ENCODE measurements at regions not wholly inside any gene's neighbourhood (a gene's known extent, or its start where the extent isn't known, plus 50 kb on each side); places are given as distances from the start of the nearest gene placed in this dataset.

GRCh38 chr12:65624554-65625086, 199.7 kb upstream of the HMGA2 start:
- no peak overlapping the region for H3K4me3 ChIP-seq (ENCODE audit: low read depth, low read length)
- in situ Hi-C loops (cut with HindIII; ENCODE audit: low sequenced_read_pairs), result no loop called here
- no peak for TF ChIP-seq CTCF (IDR thresholded peaks at IDR 0.05; ENCODE audit: low read depth, low read length)
- no peak for DNase-seq (ENCODE audit: low read depth, low spot score)

DNA sequence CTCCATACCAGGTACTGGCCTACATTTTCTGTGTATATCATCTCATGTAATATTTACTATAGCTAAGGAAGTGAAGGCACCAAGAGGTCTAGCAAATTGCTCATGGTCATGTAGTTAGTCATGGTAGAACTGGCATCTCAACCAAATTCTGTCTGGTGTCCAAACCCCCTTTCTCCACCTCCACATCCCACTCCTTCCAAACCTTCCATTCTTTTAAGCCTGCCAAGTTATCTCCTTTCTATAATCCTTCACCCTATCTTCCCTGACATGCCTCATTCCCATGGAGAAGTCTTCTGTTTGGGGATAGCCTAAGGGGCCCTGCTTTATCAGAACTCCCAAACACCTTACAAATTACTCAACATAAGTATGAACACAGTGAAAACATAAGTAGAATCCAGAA, 196.2 kb upstream of the HMGA2 start:
- no peak overlapping the region for H3K4me3 ChIP-seq (ENCODE audit: low read depth, low read length)
- no peak for DNase-seq (ENCODE audit: low read depth, low spot score)
- in situ Hi-C loops (cut with HindIII; ENCODE audit: low sequenced_read_pairs), result no loop called here
- TF ChIP-seq CTCF (IDR thresholded peaks at IDR 0.05; ENCODE audit: low read depth, low read length), result no peak

DNA sequence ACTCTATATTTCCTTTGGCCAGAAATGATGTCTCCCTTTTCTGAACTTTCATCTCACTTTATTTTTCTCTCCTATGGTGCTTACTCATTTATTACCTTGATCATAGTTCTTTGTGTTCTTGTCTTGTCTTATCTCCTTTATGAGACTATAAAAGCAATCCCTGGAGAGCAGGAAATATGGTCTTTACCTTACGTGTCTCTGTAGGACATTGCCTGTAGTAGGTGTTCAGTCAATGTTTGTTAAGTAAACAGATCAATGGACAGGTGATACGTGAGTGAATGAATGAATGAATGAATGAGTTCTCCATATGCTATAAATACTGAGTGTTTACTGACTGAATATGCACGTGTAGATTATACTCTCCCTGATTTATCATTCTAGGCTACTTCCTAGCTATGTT, 193.7 kb upstream of the HMGA2 start:
- in situ Hi-C loops (cut with HindIII; ENCODE audit: low sequenced_read_pairs), result no loop called here
- no peak overlapping the region for H3K4me3 ChIP-seq (ENCODE audit: low read depth, low read length)
- no peak for TF ChIP-seq CTCF (IDR thresholded peaks at IDR 0.05; ENCODE audit: low read depth, low read length)
- no peak for DNase-seq (ENCODE audit: low read depth, low spot score)

- in situ Hi-C loops (cut with HindIII; ENCODE audit: low sequenced_read_pairs), result no loop called here
Measured at GRCh38 chr12:65631621-65632111, 192.6 kb upstream of the HMGA2 start.

GRCh38 chr12:65632131-65632855, 192.0 kb upstream of the HMGA2 start:
- TF ChIP-seq CTCF (IDR thresholded peaks at IDR 0.05; ENCODE audit: low read depth, low read length), result no peak
- H3K4me3 ChIP-seq (ENCODE audit: low read depth, low read length), result no peak overlapping the region
- in situ Hi-C loops (cut with HindIII; ENCODE audit: low sequenced_read_pairs), result no loop called here

More at GRCh38 chr12:65631621-65632111, 192.6 kb upstream of the HMGA2 start:
- H3K4me3 ChIP-seq (ENCODE audit: low read depth, low read length), result no peak overlapping the region
- TF ChIP-seq CTCF (IDR thresholded peaks at IDR 0.05; ENCODE audit: low read depth, low read length), result no peak
- DNase-seq (ENCODE audit: low read depth, low spot score), result peak; percentile 99

DNA sequence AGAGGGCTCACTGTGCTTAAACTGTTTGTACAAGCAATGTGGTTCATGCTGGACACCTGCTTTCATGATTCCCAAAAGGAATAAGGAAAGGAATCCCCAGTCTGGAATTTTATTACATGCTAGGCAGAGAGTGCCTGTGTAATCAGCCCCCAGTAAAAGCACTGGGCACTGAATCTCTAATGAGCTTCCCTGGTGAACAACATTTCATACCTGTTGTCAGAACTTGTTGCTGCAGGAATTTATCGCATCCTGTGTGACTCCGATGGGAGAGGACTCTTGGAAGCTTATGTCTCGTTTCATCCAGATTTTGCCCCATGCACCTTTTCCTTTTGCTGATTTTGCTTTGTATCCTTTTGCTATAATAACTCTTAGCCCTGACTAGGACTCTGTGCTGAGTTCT, 190.2 kb upstream of the HMGA2 start:
- TF ChIP-seq CTCF (IDR thresholded peaks at IDR 0.05; ENCODE audit: low read depth, low read length), result no peak
- DNase-seq (ENCODE audit: low read depth, low spot score), result no peak
- no peak overlapping the region for H3K4me3 ChIP-seq (ENCODE audit: low read depth, low read length)
- in situ Hi-C loops (cut with HindIII; ENCODE audit: low sequenced_read_pairs), result no loop called here

More at GRCh38 chr12:65632131-65632855, 192.0 kb upstream of the HMGA2 start:
- no peak for DNase-seq (ENCODE audit: low read depth, low spot score)
